ENCODE measurements at regions not wholly inside any gene's neighbourhood (a gene's known extent, or its start where the extent isn't known, plus 50 kb on each side); places are given as distances from the start of the nearest gene placed in this dataset.

- peak overlapping the region; percentile 88 to 96 for H4K8ac ChIP-seq (ENCODE audit: low read depth in 2 of 2, low read length in 2 of 2)
- peak overlapping the region; percentile 84 for H3K23ac ChIP-seq (ENCODE audit: low read depth, low read length)
- CTCF ChIA-PET: interaction anchor here (0.5 to 1.8 kb wide), 2 partner anchors 86 to 176 kb away, joined by 3 to 4 read pairs; no protein-coding TSS in a partner anchor
- H4K20me1 ChIP-seq (ENCODE audit: insufficient read depth, low read length): no peaks in the 10 kb centered on the region
- H3K4me2 ChIP-seq (ENCODE audit: low read depth, low read length): peak overlapping the region; percentile 99
- H2AK9ac ChIP-seq (replicated peaks; ENCODE audit: low read depth, low read length, poor library complexity): peak overlapping the region; percentile 10
- no peaks in the 10 kb centered on the region for H3K27me3 ChIP-seq (ENCODE audit: control insufficient read depth, insufficient read depth, low read length)
- peak overlapping the region; percentile 93 for H2BK120ac ChIP-seq (ENCODE audit: low read depth, low read length)
- H3K9ac ChIP-seq (ENCODE audit: low read depth, low read length): peak overlapping the region; percentile 89
- dilution Hi-C loops (cut with HindIII; ENCODE audit: low sequenced_read_pairs, unreplicated experiment) (no loop called here), intact Hi-C loops (cut with micrococcal nuclease) (loop anchor here (1.0 to 5.0 kb wide), 6 partner anchors 8 to 175 kb away; partner anchors contain the start of gene ZNF217), in situ Hi-C loops (cut with MboI; ENCODE audit: low sequenced_read_pairs) (no loop called here)
- peak overlapping the region; percentile 92 for H2BK15ac ChIP-seq (ENCODE audit: low read depth, low read length)
- POLR2A ChIA-PET (ENCODE audit: unreplicated experiment): interaction anchor here (0.6 kb wide), 1 partner anchor 118 kb away, joined by 3 read pairs; no protein-coding TSS in a partner anchor
- H3K56ac ChIP-seq (ENCODE audit: extremely low read depth, insufficient read depth, low read length): peak overlapping the region; percentile 68
- H3K9me1 ChIP-seq (ENCODE audit: insufficient read depth, low read length): peaks cover 10% of the 10 kb centered on the region
- H3K14ac ChIP-seq (replicated peaks; ENCODE audit: low read depth, low read length): peak overlapping the region; percentile 90
- peak overlapping the region; percentile 72 for H4K91ac ChIP-seq (ENCODE audit: insufficient read depth, low read depth, low read length)
- peak overlapping the region; percentile 95 for H2BK5ac ChIP-seq (ENCODE audit: low read depth, low read length, poor library complexity, severe bottlenecking)
- H3K9me3 ChIP-seq (ENCODE audit: control insufficient read depth, insufficient read depth, low read length): no peaks in the 10 kb centered on the region
- peaks cover 8 to 16% of the 10 kb centered on the region in 2 experiments; a peak in 2 of 4 replicates for H3K79me1 ChIP-seq (ENCODE audit: low read depth in 1 of 2, low read length in 2 of 2)
- H3K18ac ChIP-seq (ENCODE audit: low read depth, low read length): peak overlapping the region; percentile 92
- no peaks in the 10 kb centered on the region for H3K36me3 ChIP-seq (ENCODE audit: control insufficient read depth, insufficient read depth, low read length)
- WGBS, 2 experiments (ENCODE audit: extremely low coverage in 2 of 2, insufficient read length in 1 of 2): no CpG with 5 or more reads among the region's 16 CpGs
- ATAC-seq (ENCODE audit: low read depth) (peak; percentile 9), DNase-seq (peak; percentile 44)
- peak overlapping the region; percentile 76 for H2AK5ac ChIP-seq (ENCODE audit: low read depth, low read length)
- peak overlapping the region; percentile 81 for H2AFZ ChIP-seq (replicated peaks; ENCODE audit: low read length, poor library complexity)
- H3K4ac ChIP-seq (ENCODE audit: low read depth, low read length): peak overlapping the region; percentile 89
- H3K4me1 ChIP-seq (ENCODE audit: control insufficient read depth, insufficient read depth, low read length): peaks cover 26% of the 10 kb centered on the region
- peak overlapping the region; percentile 44; the same call in 1 of the 2 replicates for H3K4me3 ChIP-seq (ENCODE audit: insufficient read depth, low read depth, low read length)
- no TSS peak for BruUV-seq (replicated peaks)
- H2BK20ac ChIP-seq (ENCODE audit: low read depth, low read length): peak overlapping the region; percentile 87
- peak overlapping the region; percentile 65 for H3K27ac ChIP-seq (ENCODE audit: insufficient read depth, low read length)
- peak overlapping the region; percentile 99 for H4K5ac ChIP-seq (ENCODE audit: low read depth, low read length)
- TF ChIP-seq POLR2A (IDR thresholded peaks at IDR 0.05; ENCODE audit: low read depth, low read length): no peak
- TF ChIP-seq CHD1 (IDR thresholded peaks at IDR 0.05; ENCODE audit: low read depth, low read length): no peak
- no peak for TF ChIP-seq CTCF (conservative IDR thresholded peaks at IDR 0.05; ENCODE audit: low read depth, low read length)
- TF ChIP-seq SMC3 (IDR thresholded peaks at IDR 0.05; ENCODE audit: low read depth, low read length): no peak
- TF ChIP-seq USF2 (IDR thresholded peaks at IDR 0.05; ENCODE audit: low read depth, low read length): no peak
- no peak for TF ChIP-seq ELK1 (IDR thresholded peaks at IDR 0.05; ENCODE audit: borderline replicate concordance, low read depth, low read length)
- TF ChIP-seq RFX5 (IDR thresholded peaks at IDR 0.05; ENCODE audit: low read depth, low read length): no peak
- no peak for TF ChIP-seq MXI1 (IDR thresholded peaks at IDR 0.05; ENCODE audit: borderline replicate concordance, low read depth, low read length)
- no peak for TF ChIP-seq RAD21 (IDR thresholded peaks at IDR 0.05; ENCODE audit: low read length)
- no peak for TF ChIP-seq RCOR1 (IDR thresholded peaks at IDR 0.05; ENCODE audit: insufficient replicate concordance, low read length)
- TF ChIP-seq MAZ (IDR thresholded peaks at IDR 0.05; ENCODE audit: borderline replicate concordance, low read depth, low read length): no peak
- TF ChIP-seq CEBPB (IDR thresholded peaks at IDR 0.05; ENCODE audit: low read depth, low read length): no peak
- TF ChIP-seq BHLHE40 (IDR thresholded peaks at IDR 0.05; ENCODE audit: low read depth, low read length): no peak
Measured at GRCh38 chr20:53739799-53740785, 146.5 kb upstream of the ZNF217 start.

All from IMR-90 (cell line).